ENCODE measurements at regions not wholly inside any gene's neighbourhood (a gene's known extent, or its start where the extent isn't known, plus 50 kb on each side); places are given as distances from the start of the nearest gene placed in this dataset.

- no peak for DNase-seq (ENCODE audit: low read depth, low spot score)
Measured at GRCh38 chr12:114779186-114779585, 95.2 kb upstream of the TBX3 start.

DNA sequence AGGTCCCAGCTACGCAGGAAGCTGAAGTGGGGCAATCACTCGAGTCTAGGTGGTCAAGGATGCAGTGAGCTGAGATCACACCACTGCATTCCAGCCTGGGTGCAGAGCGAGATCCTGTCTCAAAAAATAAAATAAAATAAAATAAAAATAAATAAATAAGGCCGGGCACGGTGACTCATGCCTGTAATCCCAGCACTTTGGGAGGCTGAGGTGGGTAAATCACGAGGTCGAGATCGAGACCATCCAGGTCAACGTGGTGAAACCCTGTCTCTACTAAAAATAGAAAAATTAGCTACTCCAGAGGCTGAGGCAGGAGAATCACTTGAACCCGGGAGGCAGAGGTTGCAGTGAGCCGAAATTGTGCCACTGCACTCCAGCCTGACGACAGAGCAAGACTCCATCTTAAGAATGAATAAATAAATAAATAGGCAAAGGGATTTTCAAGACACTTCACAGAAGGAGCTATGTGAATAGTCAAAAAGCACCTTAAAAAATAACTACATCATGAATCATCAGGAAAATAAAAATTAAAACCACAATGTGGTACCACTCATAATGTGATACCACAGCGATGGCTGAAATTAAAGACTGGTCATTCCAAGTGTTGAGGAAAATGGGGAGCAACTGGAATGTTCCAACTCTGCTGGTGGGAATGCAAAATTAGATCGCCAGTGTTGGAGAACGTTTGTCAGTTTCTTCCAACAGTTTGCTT, 92.9 kb upstream of the TBX3 start:
- no peak for DNase-seq (ENCODE audit: low read depth, low spot score)

DNA sequence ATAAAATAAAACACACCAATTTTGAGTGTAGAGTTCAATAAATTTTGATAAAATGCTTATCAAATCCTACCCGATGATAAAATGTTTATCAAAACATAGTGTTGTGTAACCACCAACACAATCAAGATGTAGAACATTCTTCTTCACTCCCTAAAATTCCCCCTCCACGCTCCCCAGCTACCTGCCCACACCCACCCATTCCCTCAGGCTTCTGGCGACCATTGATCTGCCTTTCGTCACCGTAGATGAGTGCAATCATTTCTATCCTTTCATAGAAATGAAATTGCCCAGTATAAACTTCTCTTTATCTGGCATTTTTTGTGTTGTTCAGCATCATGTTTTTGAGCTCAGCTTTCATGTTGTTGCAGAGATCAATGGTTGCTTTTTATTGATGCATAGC, 90.7 kb upstream of the TBX3 start:
- no peak for DNase-seq (ENCODE audit: low read depth, low spot score)

GRCh38 chr12:114774197-114774596, 90.2 kb upstream of the TBX3 start:
- DNase-seq (ENCODE audit: low read depth, low spot score): no peak

- no peak for DNase-seq (ENCODE audit: low read depth, low spot score)
Measured at GRCh38 chr12:114770323-114770722, 86.3 kb upstream of the TBX3 start.

- DNase-seq (ENCODE audit: low read depth, low spot score): no peak
Measured at GRCh38 chr12:114769634-114770033, 85.7 kb upstream of the TBX3 start.

- no peak for DNase-seq (ENCODE audit: low read depth, low spot score)
Measured at GRCh38 chr12:114767906-114768722, 84.1 kb upstream of the TBX3 start.

DNA sequence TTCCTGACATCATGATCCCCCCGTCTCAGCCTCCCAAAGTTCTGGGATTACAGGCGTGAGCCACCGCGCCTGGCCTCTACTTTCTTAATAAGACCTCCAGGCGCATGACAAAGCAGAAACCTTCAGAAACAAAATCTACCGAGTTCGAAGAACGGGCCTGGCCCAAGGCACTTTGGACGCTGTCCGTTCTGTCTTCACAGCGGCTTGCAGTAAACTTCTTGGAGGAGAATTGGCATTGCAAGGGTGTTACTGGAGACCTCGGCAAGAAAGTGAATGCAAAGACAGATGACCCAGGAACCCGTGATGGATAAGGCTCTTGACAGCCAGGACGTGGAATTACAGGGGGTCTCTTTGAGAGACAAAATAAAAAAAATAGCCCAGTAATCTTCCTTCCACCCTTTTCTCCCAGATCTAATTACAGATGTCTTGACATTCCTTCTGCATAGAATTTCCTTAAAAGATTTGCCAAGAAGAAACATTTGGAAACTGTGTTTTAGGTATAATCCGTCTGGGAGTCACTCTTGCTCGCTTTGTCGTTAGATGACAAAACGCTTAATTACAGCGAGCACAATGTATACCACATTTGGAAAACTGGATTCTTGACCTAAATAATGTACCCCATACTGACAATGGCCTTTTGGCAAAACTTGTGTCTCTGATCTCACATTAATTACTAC, 83.2 kb upstream of the TBX3 start:
- DNase-seq (ENCODE audit: low read depth, low spot score): no peak

DNA sequence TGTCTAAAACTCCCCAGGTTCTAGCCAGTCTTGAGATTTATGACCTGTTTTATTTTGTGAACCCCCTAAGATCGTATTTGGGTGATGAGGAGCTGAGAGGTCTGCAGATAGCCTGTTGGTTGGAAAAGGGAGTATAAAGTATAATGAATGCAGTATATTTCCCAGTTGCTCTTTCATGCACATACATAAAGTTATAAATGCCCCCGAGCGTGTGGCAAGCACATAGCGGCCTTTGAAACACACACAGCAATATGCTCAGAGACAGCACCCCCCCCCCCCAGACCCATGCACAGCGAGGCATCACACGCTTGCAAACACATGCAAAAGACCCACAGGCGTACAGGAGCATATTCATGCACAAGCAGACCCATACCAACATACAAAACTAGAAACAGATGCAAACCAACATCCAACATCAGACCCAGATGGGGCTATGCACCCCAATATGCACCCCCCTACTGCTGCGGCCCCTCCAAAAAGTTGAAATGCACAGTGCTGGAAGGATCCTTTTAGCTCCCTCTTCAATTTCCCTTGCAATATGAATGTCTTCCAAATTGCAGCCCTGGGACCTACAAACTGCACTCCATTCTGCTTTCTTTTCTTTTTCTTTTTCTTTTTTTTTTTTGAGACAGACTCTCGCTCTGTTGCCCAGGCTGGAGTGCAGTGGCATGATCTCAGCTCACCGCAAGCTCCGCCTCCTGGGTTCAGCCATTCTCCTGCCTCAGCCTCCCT, 82.2 kb upstream of the TBX3 start:
- DNase-seq (ENCODE audit: low read depth, low spot score): no peak

GRCh38 chr12:114764510-114764909, 80.5 kb upstream of the TBX3 start:
- no peak for DNase-seq (ENCODE audit: low read depth, low spot score)

DNA sequence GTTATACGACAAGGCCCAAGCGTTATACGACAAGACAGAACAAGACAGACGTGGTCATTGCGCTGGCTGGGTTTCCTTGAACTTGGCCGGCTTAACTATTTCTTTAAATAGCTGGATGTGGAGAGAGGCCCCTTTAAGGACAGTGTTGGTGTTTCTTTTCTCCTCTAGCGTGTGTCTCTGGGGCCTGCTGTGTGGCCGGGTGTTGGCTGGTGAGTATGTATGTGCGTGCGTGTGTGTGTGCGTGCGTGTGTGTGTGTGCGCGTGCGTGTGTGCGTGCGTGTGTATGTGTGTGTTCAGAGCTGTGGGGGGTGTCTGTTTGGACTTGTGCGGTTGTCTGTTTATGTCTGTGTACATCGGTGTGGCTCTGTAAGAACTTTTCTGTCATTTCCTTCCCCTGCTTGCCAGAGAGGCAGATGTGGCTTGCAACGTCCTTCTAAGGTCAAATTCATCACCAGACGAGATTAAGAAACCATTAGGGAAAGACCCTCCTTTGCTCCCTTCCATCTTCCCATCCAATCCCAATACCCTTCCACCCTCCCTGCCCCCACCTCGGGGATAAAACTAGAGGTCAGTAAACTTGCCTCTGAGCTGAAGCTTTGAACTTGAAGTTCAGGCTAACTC, 78.6 kb upstream of the TBX3 start:
- DNase-seq (ENCODE audit: low read depth, low spot score): peak; percentile 17

DNA sequence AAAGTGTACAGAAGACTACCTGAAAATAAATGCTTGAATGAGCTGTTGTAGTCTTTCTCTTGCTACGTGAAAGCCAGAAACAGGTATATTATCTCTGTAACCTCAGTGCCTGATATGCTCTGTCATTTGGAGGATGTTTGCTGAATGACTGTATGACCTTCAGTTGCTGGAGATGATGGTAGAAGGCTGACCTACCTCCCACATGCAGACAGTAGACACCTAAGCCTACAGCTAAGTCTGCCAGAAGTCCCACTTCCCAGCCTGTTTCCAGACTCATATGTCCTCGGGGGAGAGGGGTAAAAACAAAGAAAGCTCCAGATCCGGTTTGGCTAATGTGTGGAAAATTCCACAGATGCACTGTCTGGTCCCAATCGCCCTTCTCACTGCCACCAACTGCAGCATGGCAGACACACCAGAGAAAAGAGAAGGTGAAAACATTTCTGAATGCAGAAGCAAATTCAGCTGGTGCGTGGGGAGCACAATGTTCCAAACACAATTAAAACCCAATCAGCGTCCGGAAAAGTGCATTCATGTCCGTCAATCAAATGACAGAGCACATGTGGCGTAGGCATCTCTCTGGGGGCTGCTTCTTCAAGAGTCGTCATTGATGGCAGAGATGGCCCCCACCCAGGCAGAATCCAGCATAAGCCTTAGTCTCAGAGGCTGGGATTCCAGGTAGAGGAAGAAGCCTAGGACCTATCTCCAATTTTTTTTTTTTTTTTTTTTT, 76.3 kb upstream of the TBX3 start:
- DNase-seq (ENCODE audit: low read depth, low spot score): no peak

DNA sequence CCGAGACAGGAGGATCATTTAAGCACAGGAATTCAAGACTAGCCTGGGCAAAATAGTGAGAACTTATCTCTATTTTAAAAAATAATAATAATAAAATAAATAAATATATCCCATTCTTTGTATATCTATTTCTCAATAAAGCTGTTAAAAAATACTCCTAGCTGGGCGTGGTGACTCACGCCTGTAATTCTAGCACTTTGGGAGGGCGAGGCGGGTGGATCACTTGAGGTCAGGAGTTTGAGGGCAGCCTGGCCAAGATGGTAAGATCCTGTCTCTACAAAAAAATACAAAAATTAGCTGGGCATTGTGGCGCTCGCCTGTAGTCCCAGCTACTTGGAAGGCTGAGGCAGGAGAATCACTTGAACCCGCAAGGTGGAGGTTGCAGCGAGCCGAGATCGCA, 75.7 kb upstream of the TBX3 start:
- DNase-seq (ENCODE audit: low read depth, low spot score): no peak

- DNase-seq (ENCODE audit: low read depth, low spot score): no peak
Measured at GRCh38 chr12:114757684-114758325, 73.8 kb upstream of the TBX3 start.

DNA sequence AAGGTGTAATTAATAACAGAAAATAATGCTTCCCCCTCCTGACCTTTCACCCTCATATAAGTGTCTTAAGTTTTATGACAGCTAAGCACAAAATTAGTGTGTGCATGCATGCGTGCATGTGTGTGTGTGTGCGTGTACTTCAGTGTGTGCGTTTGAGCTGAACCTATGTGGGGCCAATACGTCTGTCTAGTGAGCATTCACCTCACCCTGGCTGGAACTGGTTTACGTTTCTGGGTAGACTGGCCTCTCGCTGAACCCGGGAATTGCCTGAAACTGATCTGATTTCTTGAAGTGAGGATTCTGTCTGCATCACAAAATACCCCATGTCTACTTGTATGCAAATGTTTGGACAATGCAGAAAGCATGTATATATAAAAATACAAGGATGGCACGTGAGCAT, 68.2 kb upstream of the TBX3 start:
- DNase-seq (ENCODE audit: low read depth, low spot score): no peak

DNA sequence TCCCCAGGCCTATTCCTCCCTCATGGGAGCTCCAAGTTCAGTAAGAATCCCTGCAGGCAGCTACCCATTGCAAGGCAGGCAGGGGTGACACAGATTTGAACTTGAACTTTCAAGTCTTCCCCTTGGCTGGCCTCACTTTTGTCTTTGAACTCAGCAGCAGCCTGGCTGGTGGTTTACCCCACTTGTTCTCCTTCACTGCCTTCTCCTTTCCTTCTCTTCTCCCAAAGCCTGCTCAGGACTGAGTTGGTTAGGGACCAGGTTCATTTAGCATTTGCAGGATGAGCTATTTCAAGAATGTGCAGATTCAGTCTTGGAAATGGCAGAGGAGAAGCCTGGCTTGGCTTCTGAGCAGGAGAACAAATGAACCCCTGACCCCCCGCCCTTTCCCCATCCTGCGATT, 67.7 kb upstream of the TBX3 start:
- DNase-seq (ENCODE audit: low read depth, low spot score): no peak

DNA sequence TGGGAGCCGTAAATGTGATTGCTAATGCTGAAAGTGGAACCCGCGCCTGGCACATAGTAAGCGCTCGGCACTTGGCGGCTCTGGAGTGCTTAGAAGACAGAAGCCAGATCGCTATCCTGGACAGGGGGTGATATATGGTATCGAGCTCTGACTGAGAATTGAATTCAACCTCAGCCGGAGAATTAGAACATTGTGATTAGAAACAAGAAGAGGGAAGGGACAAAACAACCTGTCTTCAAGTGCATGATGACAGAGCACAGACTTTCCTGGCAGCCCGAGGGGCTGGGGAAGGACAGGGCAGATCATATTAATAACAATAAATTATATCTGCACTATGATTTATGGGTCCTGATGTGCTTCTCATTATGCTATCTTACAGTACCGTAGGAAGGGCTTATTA, 66.9 kb upstream of the TBX3 start:
- DNase-seq (ENCODE audit: low read depth, low spot score): no peak

DNA sequence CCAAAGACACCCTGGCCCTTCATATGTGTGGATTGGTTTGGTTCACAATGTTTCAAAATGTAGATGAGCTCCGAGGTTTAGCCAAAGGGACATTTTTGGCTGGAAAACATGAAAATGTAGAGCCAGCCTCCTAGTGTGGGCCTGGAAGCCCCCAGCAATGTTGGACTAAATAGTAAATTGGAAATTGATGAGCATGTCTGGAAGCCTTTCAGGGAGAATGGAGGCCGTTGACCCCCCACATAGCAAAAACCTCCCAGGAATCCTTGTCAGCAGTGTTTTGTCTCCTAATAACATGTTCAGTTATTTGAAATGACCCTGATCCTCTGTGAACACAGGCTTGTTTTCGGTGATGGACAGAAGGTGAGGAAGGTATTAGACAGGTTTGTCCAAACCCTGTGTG, 65.1 kb upstream of the TBX3 start:
- DNase-seq (ENCODE audit: low read depth, low spot score): no peak

DNA sequence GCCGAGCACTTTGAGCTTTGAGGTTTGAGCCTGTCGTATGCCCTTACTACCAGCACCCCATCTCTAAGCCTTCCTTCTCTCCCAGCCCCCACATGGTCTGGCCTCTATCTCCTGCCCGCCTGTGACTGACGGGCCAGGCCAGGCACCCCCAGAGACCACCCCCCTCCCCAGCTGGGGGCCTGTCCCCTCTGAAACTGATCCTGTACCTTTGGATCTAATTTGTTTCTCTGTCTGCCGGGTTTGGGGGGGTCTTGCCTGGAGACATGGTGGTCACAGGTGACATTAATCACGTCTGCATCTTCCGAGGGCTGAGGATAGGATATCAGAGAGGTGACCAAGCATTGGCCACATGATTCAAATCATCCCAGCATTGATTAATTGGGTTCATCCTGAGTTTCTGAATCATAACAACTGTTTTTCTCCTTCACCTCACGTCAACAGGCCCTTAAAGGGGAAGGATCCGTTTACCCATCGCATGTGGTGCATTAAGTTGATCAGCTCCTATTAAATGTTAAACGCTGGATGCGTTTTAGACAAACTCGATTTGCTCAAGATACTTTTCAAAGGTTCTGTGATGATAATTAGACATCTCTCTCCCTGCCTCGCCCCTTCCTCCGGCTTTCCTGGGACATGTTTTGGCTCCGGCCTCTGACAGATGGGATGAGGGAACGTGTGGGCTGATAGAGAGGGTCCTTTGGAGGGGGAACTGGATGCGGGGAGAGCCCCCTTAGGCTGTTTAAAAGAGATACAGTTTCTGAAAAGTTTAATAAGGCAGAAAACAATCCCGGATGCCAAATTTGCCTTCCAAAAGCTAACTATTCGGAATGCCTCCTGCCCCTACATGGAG, 63.3 kb upstream of the TBX3 start:
- DNase-seq (ENCODE audit: low read depth, low spot score): no peak
